ENCODE measurements at regions not wholly inside any gene's neighbourhood (a gene's known extent, or its start where the extent isn't known, plus 50 kb on each side); places are given as distances from the start of the nearest gene placed in this dataset.

DNA sequence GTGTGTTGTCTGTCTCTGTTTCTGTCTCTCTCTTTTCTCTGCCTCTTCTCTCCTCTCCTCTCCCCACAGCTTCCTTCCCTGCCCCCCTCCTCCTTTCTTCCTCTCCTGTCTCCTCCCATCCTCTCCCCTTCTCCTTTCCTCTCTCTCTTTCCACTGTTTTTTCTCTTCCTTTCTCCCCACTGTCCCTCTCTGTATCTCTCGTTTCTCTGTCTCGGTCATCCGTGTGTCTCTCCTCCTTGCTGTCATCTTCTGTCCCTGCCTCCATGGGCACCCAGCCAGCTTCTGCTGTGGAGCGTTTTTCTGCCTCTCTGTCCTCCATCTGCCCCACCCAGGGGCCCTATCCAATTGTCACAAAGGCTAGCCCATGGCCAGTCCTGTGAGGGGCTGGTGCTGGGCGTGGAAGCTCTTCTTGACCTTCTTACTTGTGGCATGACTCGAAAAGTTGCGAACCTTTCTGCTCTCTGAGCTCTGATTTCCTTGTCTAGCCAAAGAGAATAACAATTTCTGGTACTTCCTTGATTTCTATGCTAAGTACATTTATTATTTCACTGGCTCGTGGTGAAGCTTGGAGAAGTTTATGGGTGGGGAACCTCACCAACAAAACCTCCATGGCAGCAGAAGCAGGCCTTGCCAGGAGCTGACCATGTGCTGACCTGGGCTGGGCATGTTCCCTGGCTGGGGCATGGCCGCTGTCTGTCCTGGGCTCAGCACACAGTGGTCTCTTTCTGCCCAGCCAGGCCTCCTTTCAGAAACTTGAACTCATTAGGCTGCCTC is 69.3 kb downstream of the CEBPB start:
- DNase-seq (ENCODE audit: low read depth) = no peak
- TF ChIP-seq, protein P1, sequence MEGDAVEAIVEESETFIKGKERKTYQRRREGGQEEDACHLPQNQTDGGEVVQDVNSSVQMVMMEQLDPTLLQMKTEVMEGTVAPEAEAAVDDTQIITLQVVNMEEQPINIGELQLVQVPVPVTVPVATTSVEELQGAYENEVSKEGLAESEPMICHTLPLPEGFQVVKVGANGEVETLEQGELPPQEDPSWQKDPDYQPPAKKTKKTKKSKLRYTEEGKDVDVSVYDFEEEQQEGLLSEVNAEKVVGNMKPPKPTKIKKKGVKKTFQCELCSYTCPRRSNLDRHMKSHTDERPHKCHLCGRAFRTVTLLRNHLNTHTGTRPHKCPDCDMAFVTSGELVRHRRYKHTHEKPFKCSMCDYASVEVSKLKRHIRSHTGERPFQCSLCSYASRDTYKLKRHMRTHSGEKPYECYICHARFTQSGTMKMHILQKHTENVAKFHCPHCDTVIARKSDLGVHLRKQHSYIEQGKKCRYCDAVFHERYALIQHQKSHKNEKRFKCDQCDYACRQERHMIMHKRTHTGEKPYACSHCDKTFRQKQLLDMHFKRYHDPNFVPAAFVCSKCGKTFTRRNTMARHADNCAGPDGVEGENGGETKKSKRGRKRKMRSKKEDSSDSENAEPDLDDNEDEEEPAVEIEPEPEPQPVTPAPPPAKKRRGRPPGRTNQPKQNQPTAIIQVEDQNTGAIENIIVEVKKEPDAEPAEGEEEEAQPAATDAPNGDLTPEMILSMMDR (conservative IDR thresholded peaks at IDR 0.05; ENCODE audit: low read depth, low read length) = no peak
- H3K4me3 ChIP-seq (ENCODE audit: low read depth, low read length) = no peak overlapping the region

DNA sequence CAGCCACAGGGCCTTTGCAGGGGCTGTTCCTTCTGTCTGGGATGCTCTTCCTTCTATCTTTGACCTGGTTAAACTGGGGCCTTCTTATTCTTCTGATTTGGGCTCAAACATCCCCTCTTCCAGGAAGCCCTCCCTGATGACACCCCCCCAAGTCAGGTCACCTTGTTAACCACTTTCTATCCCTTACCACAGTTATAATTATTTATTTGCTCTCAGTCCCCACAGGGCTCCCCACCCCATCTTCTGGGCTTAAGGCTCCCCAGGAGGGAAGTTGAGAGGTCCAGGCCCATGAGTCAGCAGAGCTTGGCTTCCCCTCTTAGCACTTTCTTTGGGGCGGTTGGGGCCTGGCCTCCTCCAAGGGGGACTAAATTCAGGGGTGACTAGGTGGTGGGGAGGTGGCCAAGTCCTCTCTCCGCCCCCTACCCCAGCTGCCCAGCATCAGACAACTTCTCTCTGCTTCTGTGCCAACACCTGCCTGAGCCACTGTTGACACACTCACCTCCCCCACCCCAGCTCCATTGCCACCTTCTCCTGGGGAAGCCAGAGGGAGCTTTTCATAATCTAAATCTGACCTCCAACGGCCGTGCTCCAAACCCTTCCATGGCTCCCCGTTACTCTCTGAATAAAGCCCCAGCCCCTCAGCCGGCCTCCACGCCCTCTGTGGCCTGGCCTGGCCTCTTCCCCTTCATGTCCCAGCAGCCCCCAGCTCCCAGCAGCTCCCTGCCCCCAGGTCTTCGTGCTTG is 70.0 kb downstream of the CEBPB start:
- no peak for DNase-seq (ENCODE audit: low read depth)
- TF ChIP-seq, protein P1 (conservative IDR thresholded peaks at IDR 0.05; ENCODE audit: low read depth, low read length) = no peak
- H3K4me3 ChIP-seq (ENCODE audit: low read depth, low read length) = no peak overlapping the region

DNA sequence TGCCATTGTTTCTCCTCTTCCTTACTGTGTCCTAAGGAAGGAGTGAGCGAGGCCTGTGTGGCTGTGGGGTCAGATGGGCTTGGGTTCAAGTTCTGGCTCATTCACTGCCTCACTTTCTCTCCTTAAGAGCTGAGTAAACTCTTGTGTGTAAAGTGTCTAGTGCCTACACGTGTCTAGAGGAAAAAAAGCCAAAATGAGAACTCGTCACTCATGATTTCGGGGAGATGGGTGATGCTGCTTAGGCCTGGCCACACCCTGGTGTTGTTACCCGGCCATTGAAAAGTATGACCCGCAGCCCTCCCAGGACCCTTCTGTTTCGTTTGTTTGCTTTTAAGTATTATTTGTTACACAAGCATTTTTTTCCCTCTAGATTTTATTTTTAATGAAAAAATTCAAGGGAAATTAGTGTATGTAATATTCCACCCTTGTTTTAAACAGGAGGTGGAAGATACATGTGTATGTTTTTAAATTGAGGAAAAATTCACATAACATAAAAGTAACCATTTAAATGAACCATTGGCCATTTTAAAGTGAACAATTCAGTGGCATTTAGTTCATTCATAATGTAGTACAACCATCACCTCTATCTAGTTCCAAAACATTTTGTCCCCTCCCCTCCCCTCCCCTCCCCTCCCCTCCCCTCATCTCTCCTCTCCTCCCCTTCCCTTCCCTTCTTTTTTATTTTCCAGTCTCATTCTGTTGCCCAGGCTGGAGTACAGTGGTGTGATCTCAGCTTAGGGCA is 71.0 kb downstream of the CEBPB start:
- no peak overlapping the region for H3K4me3 ChIP-seq (ENCODE audit: low read depth, low read length)
- no peak for DNase-seq (ENCODE audit: low read depth)
- TF ChIP-seq, protein P1 (conservative IDR thresholded peaks at IDR 0.05; ENCODE audit: low read depth, low read length) = no peak

DNA sequence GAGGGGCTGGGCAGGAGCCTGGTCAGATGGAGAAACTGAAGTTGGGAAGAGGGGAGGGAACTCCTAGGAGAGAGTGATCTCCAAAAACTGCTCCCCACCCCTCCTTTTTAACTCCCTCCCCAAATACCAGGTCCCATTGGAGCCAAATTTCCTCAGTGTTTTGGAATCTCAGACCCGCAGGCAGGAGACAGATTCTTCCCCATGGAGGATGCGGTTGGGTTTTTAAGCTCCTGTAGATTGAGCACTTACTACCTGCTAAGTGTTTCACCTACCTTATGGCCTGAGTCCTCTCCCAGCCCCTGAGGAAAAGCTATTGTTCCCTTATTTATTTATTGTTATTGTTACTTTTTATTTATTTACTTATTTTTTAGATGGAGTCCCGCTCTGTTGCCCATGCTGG is 73.2 kb downstream of the CEBPB start:
- no peak overlapping the region for H3K4me3 ChIP-seq (ENCODE audit: low read depth, low read length)
- DNase-seq (ENCODE audit: low read depth) = no peak
- TF ChIP-seq, protein P1 (conservative IDR thresholded peaks at IDR 0.05; ENCODE audit: low read depth, low read length) = no peak

DNA sequence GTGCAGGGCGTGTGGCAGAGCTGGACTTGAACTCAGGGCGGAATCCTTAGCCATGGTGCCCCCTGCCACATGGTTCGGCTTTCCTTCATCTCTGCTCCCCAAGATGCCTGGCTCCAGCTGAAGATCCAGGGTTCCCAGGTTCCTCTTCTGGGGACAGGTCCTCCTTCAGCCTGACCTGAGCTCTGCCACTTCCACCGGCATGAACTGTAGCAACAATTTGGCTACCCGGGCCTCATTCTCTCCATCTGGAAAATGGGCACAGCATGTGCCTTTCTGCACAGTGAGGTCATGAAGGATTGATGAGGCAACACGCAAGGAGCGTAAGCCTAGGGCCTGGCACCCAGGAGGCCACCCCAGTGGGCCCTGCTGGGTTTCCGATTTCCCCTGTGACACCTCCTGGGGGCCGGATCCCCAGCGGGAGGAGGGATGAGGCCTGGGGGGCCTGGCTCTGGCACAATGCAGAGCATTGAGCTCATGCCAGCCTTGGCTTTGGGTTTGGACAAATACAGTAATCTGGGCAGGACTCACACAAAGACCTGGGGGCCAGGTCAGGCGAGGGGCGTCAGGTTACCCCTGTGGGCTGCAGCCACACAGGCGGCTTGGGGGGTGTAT is 74.0 kb downstream of the CEBPB start:
- TF ChIP-seq, protein P1 (conservative IDR thresholded peaks at IDR 0.05; ENCODE audit: low read depth, low read length) = no peak
- DNase-seq (ENCODE audit: low read depth) = no peak
- H3K4me3 ChIP-seq (ENCODE audit: low read depth, low read length) = no peak overlapping the region

DNA sequence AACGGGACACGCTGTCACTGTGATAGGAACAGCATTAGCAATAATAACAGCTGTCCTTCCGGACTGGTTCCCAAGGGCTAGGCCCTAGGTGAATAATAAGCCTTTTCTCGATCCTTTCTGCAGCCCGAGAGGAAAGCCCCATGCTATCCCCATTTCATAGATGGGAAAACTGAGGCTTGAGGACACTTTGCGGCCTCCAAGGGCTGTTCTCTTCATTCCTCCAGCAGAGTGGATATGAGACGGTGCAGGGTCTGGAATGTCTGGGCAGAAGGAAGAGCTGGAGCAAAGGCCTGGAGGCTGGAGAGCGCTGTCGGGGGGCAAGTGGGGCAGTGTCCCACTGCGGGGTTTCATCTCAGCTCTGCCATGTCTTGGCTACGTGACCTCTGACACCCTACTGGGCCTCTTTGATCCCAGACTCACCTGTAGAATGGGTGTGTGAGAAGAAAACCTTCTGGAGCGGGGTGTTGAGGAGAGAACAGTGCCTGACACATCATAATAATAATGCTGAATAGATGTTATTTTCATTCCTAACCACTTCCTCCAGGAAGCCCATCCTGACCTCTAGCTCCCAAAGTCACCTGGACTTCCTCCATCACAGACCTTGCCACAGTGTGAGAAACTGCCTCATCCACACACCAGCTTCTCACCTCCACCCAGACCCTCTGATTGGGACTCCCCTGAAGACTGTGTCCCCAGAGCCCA is 74.8 kb downstream of the CEBPB start:
- no peak overlapping the region for H3K4me3 ChIP-seq (ENCODE audit: low read depth, low read length)
- no peak for DNase-seq (ENCODE audit: low read depth)
- TF ChIP-seq, protein P1 (conservative IDR thresholded peaks at IDR 0.05; ENCODE audit: low read depth, low read length) = no peak

Measured in choroid plexus epithelial cell (primary cell).